IMR-90 (cell line): ENCODE measurements at regions not wholly inside any gene's neighbourhood (a gene's known extent, or its start where the extent isn't known, plus 50 kb on each side); places are given as distances from the start of the nearest gene placed in this dataset.

Source experiments
- ATAC-seq: fragments of 200-7000 bp; cut with Tn5 transposase; 2 replicates; pipeline ENCODE4 v1.9.1; 2020; ENCODE audit warnings: low read depth, mild to moderate bottlenecking, moderate library complexity
- BruUV-seq: library from RNA; stranded (reverse); fragments of 400-500 nt; replicated peaks from 2 replicates; lab custom pipeline; 2021; lab: Mats Ljungman, UMichigan
- CTCF ChIA-PET: fragments of 300-600 bp; formaldehyde crosslinking; extraction: SDS; loops from one replicate; lab custom pipeline; 2021; ENCODE audit warnings: antibody characterized with exemption; lab: Yijun Ruan, JAX
- POLR2A ChIA-PET: fragments of 300-600 bp; sonication (Branson Sonifier 250); formaldehyde crosslinking; loops from one replicate; lab custom pipeline; 2022; ENCODE audit warnings: antibody characterized with exemption; ENCODE audit not compliant: unreplicated experiment; lab: Charles Lee
- DNase-seq: peaks from one replicate; pipeline ENCODE4 v3.0.0; 2013
- H2AFZ ChIP-seq: replicated peaks from 2 replicates; pipeline ENCODE3; 2013; ENCODE audit warnings: low read length, mild to moderate bottlenecking; ENCODE audit not compliant: poor library complexity
- H2AK5ac ChIP-seq: 2 replicates; pipeline ENCODE4 v1.6.1; 2013; ENCODE audit warnings: low read depth, low read length, inconsistent platforms
- H2AK9ac ChIP-seq: replicated peaks from 2 replicates; pipeline ENCODE3; 2013; ENCODE audit warnings: mild to moderate bottlenecking, low read depth, low read length, moderate library complexity; ENCODE audit not compliant: poor library complexity
- H2BK120ac ChIP-seq: 2 replicates; pipeline ENCODE4 v1.6.1; 2013; ENCODE audit warnings: low read depth, low read length, inconsistent platforms
- H2BK15ac ChIP-seq: 3 replicates; pipeline ENCODE4 v1.6.1; 2013; ENCODE audit warnings: low read depth, low read length, inconsistent platforms
- H2BK20ac ChIP-seq: 2 replicates; pipeline ENCODE4 v1.6.1; 2013; ENCODE audit warnings: low read depth, mild to moderate bottlenecking, inconsistent platforms, low read length, moderate library complexity
- H2BK5ac ChIP-seq: 2 replicates; pipeline ENCODE4 v1.6.1; 2013; ENCODE audit warnings: mild to moderate bottlenecking, low read depth, low read length, inconsistent platforms; ENCODE audit not compliant: poor library complexity, severe bottlenecking
- H3K14ac ChIP-seq: replicated peaks from 2 replicates; pipeline ENCODE4 v1.6.1; 2013; ENCODE audit warnings: low read depth, low read length, inconsistent platforms
- H3K18ac ChIP-seq: 2 replicates; pipeline ENCODE4 v1.6.1; 2013; ENCODE audit warnings: low read depth, low read length, control low read depth
- H3K23ac ChIP-seq: 2 replicates; pipeline ENCODE4 v1.6.1; 2013; ENCODE audit warnings: low read depth, low read length, inconsistent platforms
- H3K27ac ChIP-seq: 2 replicates; pipeline ENCODE4 v1.5.1; 2013; ENCODE audit warnings: mild to moderate bottlenecking, control low read depth, low read length; ENCODE audit not compliant: insufficient read depth
- H3K27me3 ChIP-seq: 2 replicates; pipeline ENCODE4 v1.6.1; 2013; ENCODE audit warnings: low read length; ENCODE audit not compliant: control insufficient read depth, insufficient read depth
- H3K36me3 ChIP-seq: 2 replicates; pipeline ENCODE4 v1.6.1; 2013; ENCODE audit warnings: low read length, mixed read lengths; ENCODE audit not compliant: control insufficient read depth, insufficient read depth
- H3K4ac ChIP-seq: 2 replicates; pipeline ENCODE4 v1.6.1; 2013; ENCODE audit warnings: low read depth, low read length, inconsistent platforms
- H3K4me1 ChIP-seq: 2 replicates; pipeline ENCODE4 v1.6.1; 2013; ENCODE audit warnings: low read length, mixed read lengths; ENCODE audit not compliant: control insufficient read depth, insufficient read depth
- H3K4me2 ChIP-seq: 2 replicates; pipeline ENCODE4 v1.6.1; 2013; ENCODE audit warnings: low read depth, mild to moderate bottlenecking, control low read depth, low read length, moderate library complexity
- H3K4me3 ChIP-seq: 2 replicates; pipeline ENCODE4 v1.5.1; 2013; ENCODE audit warnings: low read depth, mild to moderate bottlenecking, control low read depth, low read length, moderate library complexity; ENCODE audit not compliant: insufficient read depth
- H3K56ac ChIP-seq: 2 replicates; pipeline ENCODE4 v1.6.1; 2013; ENCODE audit warnings: low read length, inconsistent platforms; ENCODE audit not compliant: insufficient read depth; ENCODE audit errors: extremely low read depth
- H3K79me1 ChIP-seq, 2 experiments: 2 replicates each; pipeline ENCODE4 v1.6.1; 2013; ENCODE audit warnings: low read length in 2 of 2, inconsistent platforms in 1 of 2, low read depth in 1 of 2
- H3K9ac ChIP-seq: 2 replicates; pipeline ENCODE4 v1.6.1; 2013; ENCODE audit warnings: low read depth, low read length, control low read depth
- H3K9me1 ChIP-seq: 2 replicates; pipeline ENCODE4 v1.6.1; 2013; ENCODE audit warnings: low read length, inconsistent platforms; ENCODE audit not compliant: insufficient read depth
- H3K9me3 ChIP-seq: 2 replicates; pipeline ENCODE4 v1.6.1; 2013; ENCODE audit warnings: low read length; ENCODE audit not compliant: control insufficient read depth, insufficient read depth
- H4K20me1 ChIP-seq: 2 replicates; pipeline ENCODE4 v1.6.1; 2013; ENCODE audit warnings: low read length, inconsistent platforms; ENCODE audit not compliant: insufficient read depth
- H4K5ac ChIP-seq: 2 replicates; pipeline ENCODE4 v1.6.1; 2013; ENCODE audit warnings: mild to moderate bottlenecking, low read depth, low read length, control low read depth
- H4K8ac ChIP-seq, 2 experiments: 2 replicates each; pipeline ENCODE4 v1.6.1; 2013; ENCODE audit warnings: low read depth in 2 of 2, low read length in 2 of 2, control low read depth in 1 of 2, inconsistent platforms in 1 of 2
- H4K91ac ChIP-seq: 2 replicates; pipeline ENCODE4 v1.6.1; 2013; ENCODE audit warnings: low read depth, low read length, inconsistent platforms; ENCODE audit not compliant: insufficient read depth
- CHD1 ChIP-seq: IDR thresholded peaks from 2 replicates; pipeline ENCODE4 v1.6.1; 2012; ENCODE audit warnings: low read depth, low read length, improper control_type of control experiment
- CTCF ChIP-seq: conservative IDR thresholded peaks from 2 replicates; pipeline ENCODE4 v1.5.1; 2012; ENCODE audit warnings: mild to moderate bottlenecking, low read depth, low read length, improper control_type of control experiment
- ELK1 ChIP-seq: fragments of 150-350 bp; IDR thresholded peaks from 2 replicates; pipeline ENCODE4 v1.6.1; 2016; ENCODE audit warnings: low read depth, mild to moderate bottlenecking, low read length, moderate library complexity, borderline replicate concordance
- FOS ChIP-seq: fragments of 150-350 bp; IDR thresholded peaks from 2 replicates; pipeline ENCODE4 v1.6.1; 2016; ENCODE audit warnings: low read depth, low read length
- MAFK ChIP-seq: IDR thresholded peaks from 2 replicates; pipeline ENCODE4 v1.6.1; 2012; ENCODE audit warnings: low read depth, low read length, improper control_type of control experiment
- MAZ ChIP-seq: IDR thresholded peaks from 2 replicates; pipeline ENCODE4 v1.6.1; 2012; ENCODE audit warnings: low read depth, mild to moderate bottlenecking, low read length, improper control_type of control experiment, moderate library complexity, borderline replicate concordance
- MXI1 ChIP-seq: IDR thresholded peaks from 2 replicates; pipeline ENCODE4 v1.6.1; 2012; ENCODE audit warnings: low read depth, mild to moderate bottlenecking, low read length, moderate library complexity, borderline replicate concordance
- NFE2L2 ChIP-seq: fragments of 150-350 bp; IDR thresholded peaks from 2 replicates; pipeline ENCODE4 v1.6.1; 2016; ENCODE audit warnings: low read depth, mild to moderate bottlenecking, low read length
- POLR2A ChIP-seq: IDR thresholded peaks from 2 replicates; pipeline ENCODE4 v1.6.1; 2012; ENCODE audit warnings: mild to moderate bottlenecking, low read depth, low read length
- RAD21 ChIP-seq: IDR thresholded peaks from 2 replicates; pipeline ENCODE4 v1.6.1; 2012; ENCODE audit warnings: low read length, improper control_type of control experiment
- RCOR1 ChIP-seq: IDR thresholded peaks from 2 replicates; pipeline ENCODE4 v1.6.1; 2012; ENCODE audit warnings: mild to moderate bottlenecking, low read length, improper control_type of control experiment; ENCODE audit not compliant: insufficient replicate concordance
- WGBS, 2 experiments: methylation state at CpG; one replicate each; pipeline versions ENCODE4 v1.1.5 to v1.1.7; 2013; ENCODE audit warnings: missing lambda C conversion rate in 2 of 2; ENCODE audit not compliant: insufficient read length in 1 of 2; ENCODE audit errors: extremely low coverage in 2 of 2; 5-methylcytosine and 5-hydroxymethylcytosine counted together
- dilution Hi-C: fragments of 300-500 bp; cut with HindIII; formaldehyde crosslinking; loops from one replicate; pipeline ENCODE4 v1.14.3; 2018; ENCODE audit warnings: low sequenced_read_pairs; ENCODE audit not compliant: unreplicated experiment
- in situ Hi-C: fragments of 300-500 bp; cut with MboI; formaldehyde crosslinking; loops from 3 replicates; pipeline ENCODE4 v1.14.3; 2019; ENCODE audit warnings: low sequenced_read_pairs, inconsistent platforms, mixed read lengths
- intact Hi-C: fragments of 100-400 bp; cut with micrococcal nuclease; formaldehyde crosslinking; loops from 2 replicates; pipeline ENCODE4 v1.10.0; 2022
- TF ChIP-seq, protein P1 (sequence below): fragments of 150-350 bp; IDR thresholded peaks from 2 replicates; pipeline ENCODE4 v1.6.1; 2017; ENCODE audit warnings: mild to moderate bottlenecking, antibody characterized with exemption, low read length, low read depth

DNA sequence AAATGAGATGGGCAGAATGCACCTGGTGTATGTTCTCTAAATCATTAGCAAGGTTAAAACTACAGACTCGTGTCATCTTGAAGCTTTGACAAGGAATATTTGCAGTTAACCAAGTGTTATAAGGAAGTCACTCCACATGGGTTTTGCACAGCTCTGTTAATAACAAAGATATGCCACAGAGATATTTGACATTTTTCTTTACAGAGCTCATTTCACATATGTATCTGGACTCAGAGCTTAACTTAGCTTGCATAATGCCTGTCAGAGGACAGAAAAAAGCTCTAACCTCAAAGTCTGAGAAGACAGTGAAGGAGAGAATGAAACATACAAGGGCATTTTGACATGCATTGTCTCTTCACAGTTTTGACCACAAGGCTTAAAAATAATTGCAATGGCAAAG is 105.5 kb downstream of the C11orf87 start:
- H3K14ac ChIP-seq = no peak overlapping the region
- H3K4me1 ChIP-seq = no peaks in the 10 kb centered on the region
- no peak overlapping the region for H4K5ac ChIP-seq
- H2BK15ac ChIP-seq = no peak overlapping the region
- H3K9me3 ChIP-seq = peaks cover 3% of the 10 kb centered on the region; the same call in 1 of the 2 replicates
- H3K18ac ChIP-seq = no peak overlapping the region
- intact Hi-C loops = no loop called here
- H3K4me2 ChIP-seq = no peak overlapping the region
- no peak overlapping the region for H3K4ac ChIP-seq
- no peak overlapping the region for H2AK9ac ChIP-seq
- H3K4me3 ChIP-seq = no peak overlapping the region
- no peaks in the 10 kb centered on the region for H3K27me3 ChIP-seq
- no peak overlapping the region for H4K8ac ChIP-seq
- no peak overlapping the region for H3K56ac ChIP-seq
- H3K79me1 ChIP-seq = no peaks in the 10 kb centered on the region
- no peaks in the 10 kb centered on the region for H3K36me3 ChIP-seq
- no CpG with 5 or more reads among the region's 1 CpG for WGBS, 2 experiments
- no peak overlapping the region for H4K91ac ChIP-seq
- BruUV-seq = no TSS peak
- no peak overlapping the region for H2AK5ac ChIP-seq
- no peak overlapping the region for H3K23ac ChIP-seq
- no peak overlapping the region for H2AFZ ChIP-seq
- no peaks in the 10 kb centered on the region for H4K20me1 ChIP-seq
- CTCF ChIA-PET = no interaction called here
- no peak overlapping the region for H3K27ac ChIP-seq
- no peaks in the 10 kb centered on the region for H3K9me1 ChIP-seq
- POLR2A ChIA-PET = interaction anchor here (0.5 kb wide), 1 partner anchor 1376 kb away, joined by 8 read pairs; no protein-coding TSS in a partner anchor
- DNase-seq (peak; percentile 16), ATAC-seq (peak; percentile 74)
- in situ Hi-C loops = no loop called here
- dilution Hi-C loops = no loop called here
- no peak overlapping the region for H2BK5ac ChIP-seq
- TF ChIP-seq NFE2L2 (no peak), POLR2A (no peak), MAZ (no peak), CHD1 (no peak), RCOR1 (no peak), RAD21 (no peak), FOS (no peak), MAFK (no peak), CTCF (no peak), ELK1 (no peak), MXI1 (no peak)
- TF ChIP-seq, protein P1, sequence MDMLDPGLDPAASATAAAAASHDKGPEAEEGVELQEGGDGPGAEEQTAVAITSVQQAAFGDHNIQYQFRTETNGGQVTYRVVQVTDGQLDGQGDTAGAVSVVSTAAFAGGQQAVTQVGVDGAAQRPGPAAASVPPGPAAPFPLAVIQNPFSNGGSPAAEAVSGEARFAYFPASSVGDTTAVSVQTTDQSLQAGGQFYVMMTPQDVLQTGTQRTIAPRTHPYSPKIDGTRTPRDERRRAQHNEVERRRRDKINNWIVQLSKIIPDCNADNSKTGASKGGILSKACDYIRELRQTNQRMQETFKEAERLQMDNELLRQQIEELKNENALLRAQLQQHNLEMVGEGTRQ = no peak
- no peak overlapping the region for H2BK120ac ChIP-seq
- H3K9ac ChIP-seq = no peak overlapping the region
- H2BK20ac ChIP-seq = no peak overlapping the region
